Prostate gland (tissue), 2 donors: ENCODE measurements at regions not wholly inside any gene's neighbourhood (a gene's known extent, or its start where the extent isn't known, plus 50 kb on each side); places are given as distances from the start of the nearest gene placed in this dataset.

Experiments
- CTCF ChIP-seq, 4 experiments: fragments of 200-600 bp in 2 of 4; fragments of 450-650 bp in 2 of 4; sonication (generic) in 2 of 4; IDR thresholded peaks; 1 replicate in 3 of 4; 2 replicates in 1 of 4; pipeline ENCODE4 v1.5.1; 2016 to 2019; ENCODE audit warnings: antibody characterized with exemption in 4 of 4, mild to moderate bottlenecking in 2 of 4, moderate library complexity in 2 of 4
- POLR2A ChIP-seq: fragments of 450-650 bp; IDR thresholded peaks from one replicate; pipeline ENCODE4 v1.6.1; 2016; ENCODE audit warnings: antibody characterized with exemption, mild to moderate bottlenecking
- POLR2AphosphoS5 ChIP-seq: sonication (generic); formaldehyde crosslinking; IDR thresholded peaks from one replicate; pipeline ENCODE4 v1.6.1; 2017; ENCODE audit warnings: antibody characterized with exemption

DNA sequence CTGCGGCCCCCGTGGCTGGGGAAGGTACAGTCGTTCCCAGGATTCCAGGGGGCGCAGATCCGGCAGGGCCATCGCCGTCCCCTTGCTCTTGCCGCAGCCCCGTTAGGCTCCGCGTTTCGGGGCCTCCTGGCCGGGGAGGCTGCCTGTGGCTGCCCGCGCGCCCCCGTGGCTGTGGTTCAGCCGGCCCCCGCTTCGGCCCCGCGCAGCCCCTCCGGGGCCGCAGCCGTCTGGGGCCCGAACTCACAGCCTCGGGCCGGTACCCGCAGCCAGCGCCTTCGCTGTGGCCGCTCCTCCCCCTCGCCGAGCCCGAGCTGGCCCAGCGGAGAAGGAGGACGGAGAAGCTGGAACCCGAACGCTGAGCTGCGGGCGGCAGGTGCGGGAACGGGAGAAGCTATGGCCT is 1826.9 kb upstream of the DEFB115 start:
- no peak for TF ChIP-seq POLR2A
- TF ChIP-seq CTCF (IDR thresholded peaks at IDR 0.05) = no peak
- no peak for TF ChIP-seq POLR2AphosphoS5
